ENCODE measurements at regions not wholly inside any gene's neighbourhood (a gene's known extent, or its start where the extent isn't known, plus 50 kb on each side); places are given as distances from the start of the nearest gene placed in this dataset.

DNA sequence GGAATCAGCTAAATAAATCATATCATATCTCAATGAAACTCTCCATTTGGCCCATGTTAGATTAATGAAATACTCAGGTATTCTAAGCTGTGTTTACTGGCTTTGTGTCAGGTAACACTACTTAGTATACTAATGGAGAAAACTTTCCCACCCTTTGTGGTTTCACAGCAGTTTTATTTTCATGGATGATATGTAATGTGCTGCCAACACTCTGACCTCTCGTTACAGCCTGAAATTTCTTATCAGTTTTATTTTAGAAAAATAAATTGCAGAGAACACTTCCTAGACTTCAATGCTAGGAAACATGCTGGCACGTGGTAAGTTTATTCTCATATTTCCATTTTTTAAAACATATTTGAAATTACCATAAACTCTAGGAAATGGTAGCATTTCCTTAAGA is 758.9 kb downstream of the LIG4 start:
- WGBS, 2 donors: 41 to 44% methylated on average over 2 of the region's 2 CpGs
- no peak for TF ChIP-seq POLR2A (IDR thresholded peaks at IDR 0.05)
- TF ChIP-seq, protein P1, sequence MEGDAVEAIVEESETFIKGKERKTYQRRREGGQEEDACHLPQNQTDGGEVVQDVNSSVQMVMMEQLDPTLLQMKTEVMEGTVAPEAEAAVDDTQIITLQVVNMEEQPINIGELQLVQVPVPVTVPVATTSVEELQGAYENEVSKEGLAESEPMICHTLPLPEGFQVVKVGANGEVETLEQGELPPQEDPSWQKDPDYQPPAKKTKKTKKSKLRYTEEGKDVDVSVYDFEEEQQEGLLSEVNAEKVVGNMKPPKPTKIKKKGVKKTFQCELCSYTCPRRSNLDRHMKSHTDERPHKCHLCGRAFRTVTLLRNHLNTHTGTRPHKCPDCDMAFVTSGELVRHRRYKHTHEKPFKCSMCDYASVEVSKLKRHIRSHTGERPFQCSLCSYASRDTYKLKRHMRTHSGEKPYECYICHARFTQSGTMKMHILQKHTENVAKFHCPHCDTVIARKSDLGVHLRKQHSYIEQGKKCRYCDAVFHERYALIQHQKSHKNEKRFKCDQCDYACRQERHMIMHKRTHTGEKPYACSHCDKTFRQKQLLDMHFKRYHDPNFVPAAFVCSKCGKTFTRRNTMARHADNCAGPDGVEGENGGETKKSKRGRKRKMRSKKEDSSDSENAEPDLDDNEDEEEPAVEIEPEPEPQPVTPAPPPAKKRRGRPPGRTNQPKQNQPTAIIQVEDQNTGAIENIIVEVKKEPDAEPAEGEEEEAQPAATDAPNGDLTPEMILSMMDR (IDR thresholded peaks at IDR 0.05): no peak
- H3K4me3 ChIP-seq: no peak overlapping the region
- DNase-seq: no peak
- no peaks in the 10 kb centered on the region for H3K4me1 ChIP-seq
- intact Hi-C loops (cut with DNase I): no loop called here
- no peak overlapping the region for H3K27ac ChIP-seq
- peaks cover 0 to 17% (median 0%) of the 10 kb centered on the region in 3 donors for H3K9me3 ChIP-seq
- H3K27me3 ChIP-seq: no peaks in the 10 kb centered on the region
- H3K36me3 ChIP-seq: no peaks in the 10 kb centered on the region

DNA sequence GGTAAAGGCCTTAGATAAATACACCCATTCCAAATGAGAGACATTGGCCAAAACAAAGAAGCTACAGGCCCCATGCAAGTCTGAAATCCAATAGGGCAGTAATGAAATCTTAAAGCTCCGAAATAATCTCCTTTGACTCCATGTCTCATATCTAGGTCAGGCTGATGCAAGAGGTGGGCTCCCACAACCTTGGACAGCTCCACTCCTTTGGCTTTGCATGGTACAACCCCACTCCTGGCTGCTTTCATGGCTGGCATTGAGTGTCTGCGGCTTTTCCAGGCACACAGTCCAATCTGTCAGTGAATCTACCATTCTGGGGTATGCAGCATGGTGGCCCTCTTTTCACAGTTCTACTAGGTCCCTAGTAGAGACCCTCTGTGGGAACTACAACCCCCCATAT is 762.5 kb downstream of the LIG4 start:
- DNase-seq: no peak
- H3K27ac ChIP-seq: no peak overlapping the region
- intact Hi-C loops (cut with DNase I): no loop called here
- no peak for TF ChIP-seq POLR2A (IDR thresholded peaks at IDR 0.05)
- TF ChIP-seq, protein P1 (IDR thresholded peaks at IDR 0.05): no peak
- H3K36me3 ChIP-seq: no peaks in the 10 kb centered on the region
- peaks cover 0 to 12% (median 0%) of the 10 kb centered on the region in 3 donors for H3K9me3 ChIP-seq
- no peaks in the 10 kb centered on the region for H3K27me3 ChIP-seq
- no peaks in the 10 kb centered on the region for H3K4me1 ChIP-seq
- WGBS, 2 donors: 85 to 86% methylated on average over 2 of the region's 2 CpGs
- no peak overlapping the region for H3K4me3 ChIP-seq

DNA sequence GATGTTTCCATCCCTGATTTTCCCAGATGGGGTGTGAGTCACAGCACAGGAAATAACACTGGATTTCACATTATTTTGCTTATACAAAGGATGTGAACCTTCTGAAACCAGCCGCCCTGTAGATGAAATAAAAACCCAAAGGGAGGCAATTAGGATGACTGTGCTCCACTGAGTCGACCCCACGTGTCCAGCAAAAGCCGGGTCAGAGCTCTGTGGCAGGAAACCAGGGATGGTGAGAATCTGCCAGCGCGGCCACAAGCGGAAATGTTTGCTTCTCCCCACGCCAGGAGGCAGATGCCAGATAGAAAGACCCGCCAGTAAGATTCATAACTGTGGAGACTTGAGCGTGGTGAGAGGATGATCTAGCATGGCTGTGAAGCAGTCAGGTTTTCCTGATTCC is 764.4 kb downstream of the LIG4 start:
- H3K27me3 ChIP-seq: no peaks in the 10 kb centered on the region
- peak overlapping the region in 2 of 4 donors; percentile 63 to 65 for H3K27ac ChIP-seq
- H3K36me3 ChIP-seq: no peaks in the 10 kb centered on the region
- no peak for DNase-seq
- intact Hi-C loops (cut with DNase I): no loop called here
- H3K4me3 ChIP-seq: peak overlapping the region in 1 of 4 donors; percentile 18
- TF ChIP-seq POLR2A (IDR thresholded peaks at IDR 0.05): no peak
- TF ChIP-seq, protein P1 (IDR thresholded peaks at IDR 0.05): no peak
- H3K4me1 ChIP-seq: no peaks in the 10 kb centered on the region
- 44 to 65% methylated on average over 10 of the region's 10 CpGs for WGBS, 2 donors
- H3K9me3 ChIP-seq: peaks cover 0 to 17% (median 0%) of the 10 kb centered on the region in 3 donors

DNA sequence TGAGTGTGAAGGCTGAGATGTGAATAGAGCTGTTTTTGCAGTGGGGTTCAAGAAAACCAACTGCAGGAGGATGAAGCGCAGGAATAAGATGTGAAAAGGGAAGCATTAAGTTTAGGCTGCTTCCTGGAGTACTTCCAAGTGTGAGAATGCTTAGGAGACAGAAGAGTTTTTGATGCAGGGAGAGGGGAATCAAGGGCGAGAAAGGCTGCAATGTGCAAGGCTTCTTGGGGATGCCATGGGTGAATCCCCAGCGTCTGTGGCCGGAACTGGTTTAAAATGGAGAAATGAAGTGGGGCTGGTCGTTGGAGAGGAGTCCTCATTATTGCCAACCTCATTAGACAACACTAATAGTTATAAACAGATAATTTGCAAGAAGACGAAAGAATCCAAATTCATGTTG is 764.9 kb downstream of the LIG4 start:
- Histone ChIP-seq H3K27me3 (no peaks in the 10 kb centered on the region), H3K4me1 (no peaks in the 10 kb centered on the region), H3K9me3 (peaks cover 0 to 17% (median 0%) of the 10 kb centered on the region in 3 donors), H3K27ac (peak overlapping the region in 1 of 4 donors; percentile 30), H3K36me3 (no peaks in the 10 kb centered on the region), H3K4me3 (no peak overlapping the region)
- intact Hi-C loops (cut with DNase I): no loop called here
- DNase-seq: no peak
- TF ChIP-seq POLR2A (IDR thresholded peaks at IDR 0.05): no peak
- TF ChIP-seq, protein P1 (IDR thresholded peaks at IDR 0.05): no peak
- WGBS, 2 donors: 53 to 61% methylated on average over 6 of the region's 6 CpGs

DNA sequence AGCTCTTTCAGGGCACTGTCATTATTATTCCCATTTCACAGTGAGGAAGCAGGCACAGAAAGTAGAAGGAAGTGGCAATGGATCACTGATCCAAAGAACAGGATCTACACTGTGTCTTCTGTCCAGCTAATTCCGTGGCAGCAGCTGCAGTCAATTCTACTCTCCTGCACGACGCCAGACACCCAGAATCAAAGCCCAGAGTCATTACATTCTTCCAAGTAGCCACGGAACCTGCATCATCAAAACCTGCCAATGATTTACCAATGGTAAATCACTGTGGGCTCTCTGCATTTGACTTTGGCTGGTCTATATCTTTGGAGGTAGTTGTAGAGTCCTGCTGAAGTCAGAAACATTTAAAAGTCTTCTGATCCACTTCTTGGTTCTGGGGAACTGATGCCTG is 767.7 kb downstream of the LIG4 start:
- Histone ChIP-seq H3K4me1 (no peaks in the 10 kb centered on the region), H3K27me3 (no peaks in the 10 kb centered on the region), H3K27ac (no peak overlapping the region), H3K4me3 (no peak overlapping the region), H3K9me3 (peaks cover 0 to 5% (median 0%) of the 10 kb centered on the region in 3 donors), H3K36me3 (no peaks in the 10 kb centered on the region)
- no peak for TF ChIP-seq POLR2A (IDR thresholded peaks at IDR 0.05)
- TF ChIP-seq, protein P1 (IDR thresholded peaks at IDR 0.05): no peak
- 69 to 90% methylated on average over 3 to 4 of the region's 4 CpGs for WGBS, 2 donors
- DNase-seq: no peak
- intact Hi-C loops (cut with DNase I): no loop called here
